Kidney epithelial cell (primary cell): ENCODE measurements at regions not wholly inside any gene's neighbourhood (a gene's known extent, or its start where the extent isn't known, plus 50 kb on each side); places are given as distances from the start of the nearest gene placed in this dataset.

ENCODE experiments used
- DNase-seq: peaks from one replicate; pipeline ENCODE4 v3.0.0-alpha.2; 2010; ENCODE audit warnings: low read depth
- H3K27me3 ChIP-seq: 2 replicates; pipeline ENCODE4 v1.6.0; 2011; ENCODE audit warnings: low read length; ENCODE audit not compliant: control insufficient read depth, insufficient read depth
- H3K36me3 ChIP-seq: 2 replicates; pipeline ENCODE4 v1.5.1; 2011; ENCODE audit warnings: low read length; ENCODE audit not compliant: control insufficient read depth, insufficient read depth
- H3K4me3 ChIP-seq: 2 replicates; pipeline ENCODE4 v1.5.1; 2011; ENCODE audit warnings: low read depth, mild to moderate bottlenecking, control low read depth, low read length
- CTCF ChIP-seq: IDR thresholded peaks from 2 replicates; pipeline ENCODE4 v1.5.1; 2011; ENCODE audit warnings: mild to moderate bottlenecking, moderate library complexity, low read length, control low read depth, inconsistent platforms; ENCODE audit not compliant: insufficient read depth, poor library complexity, severe bottlenecking

GRCh38 chr2:118668431-118669424, 178.7 kb downstream of the EN1 start:
- no peaks in the 10 kb centered on the region for H3K27me3 ChIP-seq
- H3K36me3 ChIP-seq = no peaks in the 10 kb centered on the region
- peak; percentile 73 for DNase-seq
- H3K4me3 ChIP-seq = no peak overlapping the region
- TF ChIP-seq CTCF = no peak

- no peak for DNase-seq
- TF ChIP-seq CTCF = no peak
- Histone ChIP-seq H3K4me3 (no peak overlapping the region), H3K36me3 (no peaks in the 10 kb centered on the region), H3K27me3 (no peaks in the 10 kb centered on the region)
Observed at GRCh38 chr2:118667964-118668363, 179.5 kb downstream of the EN1 start.

- Histone ChIP-seq H3K27me3 (no peaks in the 10 kb centered on the region), H3K4me3 (no peak overlapping the region), H3K36me3 (no peaks in the 10 kb centered on the region)
- no peak for TF ChIP-seq CTCF
- DNase-seq = no peak
Observed at GRCh38 chr2:118667348-118667747, 180.1 kb downstream of the EN1 start.

- no peaks in the 10 kb centered on the region for H3K27me3 ChIP-seq
- no peak for TF ChIP-seq CTCF
- no peak for DNase-seq
- no peak overlapping the region for H3K4me3 ChIP-seq
- no peaks in the 10 kb centered on the region for H3K36me3 ChIP-seq
Observed at GRCh38 chr2:118665784-118666529, 181.5 kb downstream of the EN1 start.

- TF ChIP-seq CTCF = no peak
- Histone ChIP-seq H3K36me3 (no peaks in the 10 kb centered on the region), H3K4me3 (no peak overlapping the region), H3K27me3 (no peaks in the 10 kb centered on the region)
- no peak for DNase-seq
Observed at GRCh38 chr2:118661179-118661578, 186.3 kb downstream of the EN1 start.
